Spleen (tissue), 11 donors: ENCODE measurements at regions not wholly inside any gene's neighbourhood (a gene's known extent, or its start where the extent isn't known, plus 50 kb on each side); places are given as distances from the start of the nearest gene placed in this dataset.

Experiments
- DNase-seq: peaks from one replicate; pipeline ENCODE4 v3.0.0-alpha.2; 2020
- H3K27ac ChIP-seq, 8 donors: fragments of 200-600 bp; sonication (generic) in 7 of 8; 1 replicate in 4 of 8; 2 replicates in 4 of 8; pipeline versions ENCODE4 v1.5.0 to v1.8.0; 2016 to 2021; ENCODE audit warnings: inconsistent platforms in 4 of 8, mild to moderate bottlenecking in 4 of 8, moderate library complexity in 1 of 8
- H3K27me3 ChIP-seq, 7 donors: fragments of 200-600 bp; sonication (generic) in 6 of 7; replicated peaks in 1 of 7; 1 replicate in 4 of 7; 2 replicates in 3 of 7; pipeline versions ENCODE4 v1.5.0 to v1.8.0; 2016 to 2021; ENCODE audit warnings: inconsistent platforms in 3 of 7, mild to moderate bottlenecking in 1 of 7
- H3K36me3 ChIP-seq, 6 donors: fragments of 200-600 bp; sonication (generic) in 5 of 6; 1 replicate in 4 of 6; 2 replicates in 2 of 6; pipeline versions ENCODE4 v1.5.0 to v1.8.0; 2016 to 2021; ENCODE audit warnings: inconsistent platforms in 2 of 6
- H3K4me1 ChIP-seq, 6 donors: fragments of 200-600 bp; sonication (generic) in 5 of 6; 1 replicate in 3 of 6; 2 replicates in 3 of 6; pipeline versions ENCODE4 v1.5.0 to v1.8.0; 2016 to 2021; ENCODE audit warnings: inconsistent platforms in 3 of 6
- H3K4me3 ChIP-seq, 8 donors: fragments of 200-600 bp; sonication (generic) in 7 of 8; 1 replicate in 4 of 8; 2 replicates in 4 of 8; pipeline versions ENCODE4 v1.5.0 to v1.8.0; 2016 to 2021; ENCODE audit warnings: inconsistent platforms in 4 of 8, mild to moderate bottlenecking in 4 of 8, moderate library complexity in 2 of 8
- H3K9me3 ChIP-seq, 8 donors: fragments of 200-600 bp; sonication (generic) in 7 of 8; 1 replicate in 4 of 8; 2 replicates in 4 of 8; pipeline versions ENCODE4 v1.5.0 to v1.8.0; 2016 to 2021; ENCODE audit warnings: inconsistent platforms in 4 of 8
- CTCF ChIP-seq, 11 experiments: fragments of 200-600 bp in 7 of 11; fragments of 450-650 bp in 4 of 11; sonication (generic) in 4 of 11; IDR thresholded peaks in 8 of 11; conservative IDR thresholded peaks in 3 of 11; 1 replicate in 7 of 11; 2 replicates in 4 of 11; pipeline versions ENCODE4 v1.4.0 to v1.8.0; 2016 to 2021; ENCODE audit warnings: antibody characterized with exemption in 11 of 11, inconsistent platforms in 4 of 11, mild to moderate bottlenecking in 1 of 11
- POLR2A ChIP-seq, 3 donors: fragments of 450-650 bp; IDR thresholded peaks; one replicate each; pipeline ENCODE4 v1.5.1; 2017; ENCODE audit warnings: antibody characterized with exemption in 3 of 3, mild to moderate bottlenecking in 1 of 3
- POLR2AphosphoS5 ChIP-seq, 3 donors: sonication (generic); formaldehyde crosslinking; IDR thresholded peaks; one replicate each; pipeline ENCODE4 v1.5.1; 2017; ENCODE audit warnings: antibody characterized with exemption in 3 of 3
- WGBS, 5 donors: extraction: QIAGEN DNeasy Blood & Tissue Kit in 3 of 5; methylation state at CpG; one replicate each; pipeline versions ENCODE4 v1.1.5 to v1.1.7; 2013 to 2018; 5-methylcytosine and 5-hydroxymethylcytosine counted together
- intact Hi-C: fragments of 100-400 bp; cut with DNase I; formaldehyde crosslinking; loops from one replicate; pipeline ENCODE4 v1.15.0; 2023; ENCODE audit warnings: low total_unique reads
- donor health status: healthy with polysubstance abuse.
- donor health status: DM: no; HTN: no; CAD: no; lungs with moderate emphysema.
- donor health status: DM: no; HTN: no; CAD: no.
- donor health status: Bipolar disorder and iron deficiency.
- donor health status: healthy.
- donor health status: DM: no; HTN: no; CAD: no.
- donor health status: DM: yes; HTN: yes; CAD: no.

DNA sequence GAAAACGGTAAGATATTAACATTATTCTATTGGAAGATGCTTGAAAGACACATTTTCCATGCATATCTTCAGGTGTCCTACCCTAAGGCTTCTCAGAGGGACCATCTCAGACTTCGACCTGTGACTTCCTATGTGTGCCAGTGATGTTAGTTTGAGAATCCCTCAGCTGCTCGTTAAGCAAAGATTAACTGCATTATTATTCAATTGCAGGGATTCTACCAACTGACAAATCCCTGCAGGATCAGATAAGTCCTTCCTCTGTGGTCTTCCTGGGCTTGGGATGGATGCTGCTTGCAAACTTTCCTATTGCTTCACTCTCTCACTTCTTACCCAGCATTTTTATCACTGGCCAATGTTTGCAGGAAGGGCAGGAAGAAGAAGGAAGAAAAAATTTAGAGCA is 83.0 kb upstream of the PPARGC1A start:
- no peaks in the 10 kb centered on the region for H3K27me3 ChIP-seq
- H3K4me1 ChIP-seq: no peaks in the 10 kb centered on the region
- no peak for TF ChIP-seq CTCF (IDR thresholded peaks at IDR 0.05 in 8 of 11, conservative IDR thresholded peaks at IDR 0.05 in 3 of 11)
- TF ChIP-seq POLR2AphosphoS5 (IDR thresholded peaks at IDR 0.05): no peak
- no peak for TF ChIP-seq POLR2A (IDR thresholded peaks at IDR 0.05)
- H3K36me3 ChIP-seq: no peaks in the 10 kb centered on the region
- H3K4me3 ChIP-seq: no peak overlapping the region
- no peak overlapping the region for H3K27ac ChIP-seq
- H3K9me3 ChIP-seq: no peaks in the 10 kb centered on the region
- WGBS, 5 donors: 54 to 67% (median 64%) methylated on average over 3 of the region's 3 CpGs
- no peak for DNase-seq
- intact Hi-C loops: no loop called here

DNA sequence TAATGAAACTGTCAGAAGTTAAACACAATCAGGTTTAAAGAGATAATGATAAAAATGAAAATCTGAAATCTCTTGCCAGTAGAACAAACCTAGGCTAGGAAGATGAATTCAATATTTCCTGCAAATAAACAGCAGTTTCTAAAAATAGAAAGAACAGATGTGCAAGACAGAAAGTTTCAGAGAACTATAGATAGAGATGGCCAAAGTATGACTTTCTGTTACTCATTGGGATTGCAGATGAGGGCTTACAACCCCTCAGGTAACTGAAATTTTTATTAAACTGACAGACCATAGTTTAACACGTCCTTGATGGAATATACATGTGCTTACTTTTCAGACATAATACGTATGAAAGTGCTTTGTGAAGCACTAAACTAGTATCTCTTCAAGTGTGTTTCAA is 82.3 kb upstream of the PPARGC1A start:
- Histone ChIP-seq H3K36me3 (no peaks in the 10 kb centered on the region), H3K4me1 (no peaks in the 10 kb centered on the region), H3K9me3 (no peaks in the 10 kb centered on the region), H3K27me3 (no peaks in the 10 kb centered on the region), H3K4me3 (no peak overlapping the region), H3K27ac (no peak overlapping the region)
- intact Hi-C loops: no loop called here
- no peak for DNase-seq
- 57 to 78% (median 77%) methylated on average over 2 of the region's 2 CpGs for WGBS, 5 donors
- TF ChIP-seq CTCF (IDR thresholded peaks at IDR 0.05 in 8 of 11, conservative IDR thresholded peaks at IDR 0.05 in 3 of 11) (no peak), POLR2A (IDR thresholded peaks at IDR 0.05) (no peak), POLR2AphosphoS5 (IDR thresholded peaks at IDR 0.05) (no peak)

DNA sequence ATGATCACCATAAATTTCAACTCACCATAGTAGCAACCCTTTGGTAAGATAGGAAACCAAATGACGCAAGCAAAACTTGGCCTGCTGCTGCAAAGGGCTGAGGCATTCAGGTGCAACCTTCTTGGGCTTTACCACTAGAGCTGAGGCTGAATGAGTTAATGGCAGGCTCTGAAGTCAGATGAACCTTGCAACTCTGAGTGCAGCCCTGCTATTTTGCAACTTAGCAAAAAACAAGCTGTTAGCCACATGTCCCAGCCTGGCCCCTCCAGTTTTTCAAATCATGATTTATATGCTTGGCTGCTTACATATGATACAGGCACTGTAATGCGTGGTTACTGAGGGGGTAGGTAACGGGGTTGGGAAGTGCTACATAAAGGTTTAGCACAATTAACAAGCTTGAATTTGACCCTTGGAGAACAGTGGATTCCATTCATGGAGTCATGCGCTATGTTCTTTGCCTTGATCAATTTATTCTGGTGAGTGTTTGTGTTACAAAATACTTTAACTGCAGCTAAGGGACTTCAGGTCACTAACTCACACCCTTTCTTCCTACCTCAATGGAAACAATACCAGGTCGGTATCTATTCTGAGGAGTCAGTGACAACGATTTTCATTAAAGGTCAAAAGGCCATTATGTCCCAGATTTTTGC is 80.5 kb upstream of the PPARGC1A start:
- Histone ChIP-seq H3K4me1 (no peaks in the 10 kb centered on the region), H3K27me3 (no peaks in the 10 kb centered on the region), H3K4me3 (no peak overlapping the region), H3K36me3 (no peaks in the 10 kb centered on the region), H3K9me3 (no peaks in the 10 kb centered on the region), H3K27ac (no peak overlapping the region)
- WGBS, 5 donors: 75 to 87% (median 79%) methylated on average over 6 of the region's 6 CpGs
- intact Hi-C loops: no loop called here
- no peak for TF ChIP-seq CTCF (IDR thresholded peaks at IDR 0.05 in 8 of 11, conservative IDR thresholded peaks at IDR 0.05 in 3 of 11)
- DNase-seq: no peak

GRCh38 chr4:23969635-23970145 is 79.8 kb upstream of the PPARGC1A start:
- TF ChIP-seq CTCF (IDR thresholded peaks at IDR 0.05 in 8 of 11, conservative IDR thresholded peaks at IDR 0.05 in 3 of 11): no peak
- no peak for TF ChIP-seq POLR2A (IDR thresholded peaks at IDR 0.05)
- no peak for TF ChIP-seq POLR2AphosphoS5 (IDR thresholded peaks at IDR 0.05)
- WGBS, 5 donors: 43 to 59% (median 47%) methylated on average over 4 of the region's 4 CpGs
- H3K4me3 ChIP-seq: no peak overlapping the region
- H3K27ac ChIP-seq: no peak overlapping the region
- H3K27me3 ChIP-seq: no peaks in the 10 kb centered on the region
- no peak for DNase-seq
- intact Hi-C loops: no loop called here
- no peaks in the 10 kb centered on the region for H3K36me3 ChIP-seq
- H3K9me3 ChIP-seq: no peaks in the 10 kb centered on the region
- H3K4me1 ChIP-seq: no peaks in the 10 kb centered on the region
